Hepatocyte (in vitro differentiated cells): ENCODE measurements at regions not wholly inside any gene's neighbourhood (a gene's known extent, or its start where the extent isn't known, plus 50 kb on each side); places are given as distances from the start of the nearest gene placed in this dataset.

Source experiments
- EZH2phosphoT487 ChIP-seq: fragments of 200-600 bp; sonication (generic); IDR thresholded peaks from one replicate; pipeline ENCODE4 v1.6.1; 2018; ENCODE audit warnings: antibody characterized with exemption, mild to moderate bottlenecking, low read depth, moderate library complexity; ENCODE audit not compliant: unreplicated experiment, severe bottlenecking
- TF ChIP-seq, protein P1 (sequence below): fragments of 200-600 bp; sonication (generic); IDR thresholded peaks from 2 replicates; pipeline ENCODE4 v1.5.1; 2016; ENCODE audit warnings: antibody characterized with exemption, mild to moderate bottlenecking; ENCODE audit not compliant: poor library complexity

DNA sequence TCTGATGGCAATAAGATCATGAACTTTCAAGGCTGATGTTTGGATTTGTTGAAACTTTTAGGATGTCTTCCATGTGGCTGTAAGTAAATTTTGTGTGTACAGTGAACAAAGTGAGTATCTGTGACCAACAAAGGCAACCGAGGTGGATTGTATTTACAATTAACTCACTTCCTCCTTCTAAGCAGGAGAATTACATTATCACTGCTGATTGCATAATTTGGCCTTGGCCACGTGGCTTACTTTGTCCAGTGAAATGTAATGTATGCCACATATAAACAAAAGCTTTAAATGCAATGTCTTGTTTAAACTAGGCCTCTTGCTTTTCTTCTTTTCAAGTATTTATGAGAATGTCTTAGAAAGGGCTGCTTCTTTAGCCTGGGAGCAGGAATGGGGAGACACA is 66.3 kb upstream of the MAD2L1 start:
- TF ChIP-seq, protein P1, sequence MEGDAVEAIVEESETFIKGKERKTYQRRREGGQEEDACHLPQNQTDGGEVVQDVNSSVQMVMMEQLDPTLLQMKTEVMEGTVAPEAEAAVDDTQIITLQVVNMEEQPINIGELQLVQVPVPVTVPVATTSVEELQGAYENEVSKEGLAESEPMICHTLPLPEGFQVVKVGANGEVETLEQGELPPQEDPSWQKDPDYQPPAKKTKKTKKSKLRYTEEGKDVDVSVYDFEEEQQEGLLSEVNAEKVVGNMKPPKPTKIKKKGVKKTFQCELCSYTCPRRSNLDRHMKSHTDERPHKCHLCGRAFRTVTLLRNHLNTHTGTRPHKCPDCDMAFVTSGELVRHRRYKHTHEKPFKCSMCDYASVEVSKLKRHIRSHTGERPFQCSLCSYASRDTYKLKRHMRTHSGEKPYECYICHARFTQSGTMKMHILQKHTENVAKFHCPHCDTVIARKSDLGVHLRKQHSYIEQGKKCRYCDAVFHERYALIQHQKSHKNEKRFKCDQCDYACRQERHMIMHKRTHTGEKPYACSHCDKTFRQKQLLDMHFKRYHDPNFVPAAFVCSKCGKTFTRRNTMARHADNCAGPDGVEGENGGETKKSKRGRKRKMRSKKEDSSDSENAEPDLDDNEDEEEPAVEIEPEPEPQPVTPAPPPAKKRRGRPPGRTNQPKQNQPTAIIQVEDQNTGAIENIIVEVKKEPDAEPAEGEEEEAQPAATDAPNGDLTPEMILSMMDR, result no peak
- TF ChIP-seq EZH2phosphoT487, result no peak
